ENCODE measurements at regions not wholly inside any gene's neighbourhood (a gene's known extent, or its start where the extent isn't known, plus 50 kb on each side); places are given as distances from the start of the nearest gene placed in this dataset.

- Histone ChIP-seq H3K27me3 (replicated peaks in 1 of 2; ENCODE audit: control insufficient read depth in 2 of 2, insufficient read depth in 2 of 2, low read length in 1 of 2) (no peaks in the 10 kb centered on the region), H3K9ac (ENCODE audit: control insufficient read depth, insufficient read depth, low read length) (no peak overlapping the region), H3K4me3 (no peak overlapping the region), H3K79me2 (ENCODE audit: control insufficient read depth, insufficient read depth, low read length) (no peaks in the 10 kb centered on the region), H3K36me3 (ENCODE audit: control insufficient read depth in 2 of 2, insufficient read depth in 2 of 2, low read length in 1 of 2) (no peaks in the 10 kb centered on the region), H3K4me2 (ENCODE audit: control insufficient read depth, insufficient read depth) (no peak overlapping the region), H3K27ac (ENCODE audit: control insufficient read depth, insufficient read depth) (no peak overlapping the region), H4K20me1 (ENCODE audit: control insufficient read depth, insufficient read depth) (no peaks in the 10 kb centered on the region), H3K9me3 (replicated peaks; ENCODE audit: control insufficient read depth, insufficient read depth, low read length) (no peaks in the 10 kb centered on the region), H3K4me1 (ENCODE audit: control insufficient read depth, insufficient read depth, low read length) (no peaks in the 10 kb centered on the region), H2AFZ (ENCODE audit: control insufficient read depth, low read depth, low read length) (no peak overlapping the region)
- TF ChIP-seq RFX5 (IDR thresholded peaks at IDR 0.05; ENCODE audit: low read depth, low read length) (no peak), SP1 (IDR thresholded peaks at IDR 0.05; ENCODE audit: low read depth, low read length) (no peak)
- FAIRE-seq (no peak), ATAC-seq (no peak), DNase-seq (ENCODE audit: low read depth, low spot score) (no peak)
- ChIA-PET RAD21 (ENCODE audit: unreplicated experiment) (no interaction called here), POLR2A (no interaction called here), CTCF (no interaction called here), SMC1A (ENCODE audit: uncharacterized antibody, unreplicated experiment) (no interaction called here)
- intact Hi-C loops (cut with micrococcal nuclease; ENCODE audit: unreplicated experiment) = no loop called here
- in situ Hi-C loops (cut with MboI) = no loop called here
- BruUV-seq (replicated peaks) = no TSS peak
Observed at GRCh38 chr1:73654714-73655113, 543.3 kb downstream of the LRRIQ3 start.

GRCh38 chr1:73644198-73644597, 553.8 kb downstream of the LRRIQ3 start:
- ChIA-PET POLR2A (no interaction called here), SMC1A (ENCODE audit: uncharacterized antibody, unreplicated experiment) (no interaction called here), CTCF (no interaction called here), RAD21 (ENCODE audit: unreplicated experiment) (no interaction called here)
- Histone ChIP-seq H3K4me3 (no peak overlapping the region), H3K27me3 (replicated peaks in 1 of 2; ENCODE audit: control insufficient read depth in 2 of 2, insufficient read depth in 2 of 2, low read length in 1 of 2) (no peaks in the 10 kb centered on the region), H3K27ac (ENCODE audit: control insufficient read depth, insufficient read depth) (no peak overlapping the region), H3K79me2 (ENCODE audit: control insufficient read depth, insufficient read depth, low read length) (no peaks in the 10 kb centered on the region), H3K9ac (ENCODE audit: control insufficient read depth, insufficient read depth, low read length) (no peak overlapping the region), H4K20me1 (ENCODE audit: control insufficient read depth, insufficient read depth) (no peaks in the 10 kb centered on the region), H3K4me2 (ENCODE audit: control insufficient read depth, insufficient read depth) (no peak overlapping the region), H3K9me3 (replicated peaks; ENCODE audit: control insufficient read depth, insufficient read depth, low read length) (no peaks in the 10 kb centered on the region), H2AFZ (ENCODE audit: control insufficient read depth, low read depth, low read length) (no peak overlapping the region), H3K4me1 (ENCODE audit: control insufficient read depth, insufficient read depth, low read length) (no peaks in the 10 kb centered on the region), H3K36me3 (ENCODE audit: control insufficient read depth in 2 of 2, insufficient read depth in 2 of 2, low read length in 1 of 2) (no peaks in the 10 kb centered on the region)
- ATAC-seq = no peak
- intact Hi-C loops (cut with micrococcal nuclease; ENCODE audit: unreplicated experiment) = no loop called here
- DNase-seq (ENCODE audit: low read depth, low spot score) = no peak
- BruUV-seq (replicated peaks) = no TSS peak
- FAIRE-seq = no peak
- in situ Hi-C loops (cut with MboI) = no loop called here
- no peak for TF ChIP-seq USF2 (IDR thresholded peaks at IDR 0.05; ENCODE audit: borderline replicate concordance, low read depth, low read length)
- no peak for TF ChIP-seq ZBTB11 (CRISPR knock-in tag; IDR thresholded peaks at IDR 0.05)
- TF ChIP-seq MTA3 (IDR thresholded peaks at IDR 0.05; ENCODE audit: borderline replicate concordance, low read length) = no peak
- TF ChIP-seq NBN (IDR thresholded peaks at IDR 0.05) = no peak
- no peak for TF ChIP-seq ATF7 (IDR thresholded peaks at IDR 0.05; ENCODE audit: low read depth)
- TF ChIP-seq POLR2A (IDR thresholded peaks at IDR 0.05; ENCODE audit: low read depth, low read length) = no peak
- TF ChIP-seq ETV6 (conservative IDR thresholded peaks at IDR 0.05 in 1 of 2, IDR thresholded peaks at IDR 0.05 in 1 of 2; ENCODE audit: borderline replicate concordance in 1 of 2, low read depth in 1 of 2) = no peak
- no peak for TF ChIP-seq RAD51 (IDR thresholded peaks at IDR 0.05)
- no peak for TF ChIP-seq MYC (IDR thresholded peaks at IDR 0.05; ENCODE audit: insufficient read depth, insufficient read length, insufficient replicate concordance, low read length, severe bottlenecking)
- TF ChIP-seq RCOR1 (conservative IDR thresholded peaks at IDR 0.05; ENCODE audit: low read depth, low read length) = no peak
- no peak for TF ChIP-seq BACH1 (IDR thresholded peaks at IDR 0.05; ENCODE audit: borderline replicate concordance)
- TF ChIP-seq ZNF274 (IDR thresholded peaks at IDR 0.05; ENCODE audit: insufficient read depth, insufficient read length) = no peak
- no peak for TF ChIP-seq USF1 (IDR thresholded peaks at IDR 0.05; ENCODE audit: borderline replicate concordance, extremely low read length, insufficient read depth, low read depth, low read length)
